Right lobe of liver (tissue), 6 donors: ENCODE measurements at regions not wholly inside any gene's neighbourhood (a gene's known extent, or its start where the extent isn't known, plus 50 kb on each side); places are given as distances from the start of the nearest gene placed in this dataset.
"Not testable (repeated sequence)": the region's sequence is repeated elsewhere in the genome, so short reads cannot be mapped to it uniquely, and the experiment has no call there.

Source experiments
- ATAC-seq, 4 donors: fragments of 200-7000 bp; cut with Tn5 transposase; one replicate each; pipeline ENCODE4 v1.9.1; 2020; ENCODE audit warnings: mild to moderate bottlenecking in 4 of 4, moderate library complexity in 4 of 4
- DNase-seq, 3 donors: peaks; one replicate each; pipeline ENCODE4 v3.0.0-alpha.2; 2020
- H3K27ac ChIP-seq, 3 donors: fragments of 200-600 bp; one replicate each; pipeline ENCODE4 v1.8.0; 2022
- H3K27me3 ChIP-seq, 2 donors: fragments of 200-600 bp; one replicate each; pipeline ENCODE4 v1.8.0; 2022
- H3K36me3 ChIP-seq, 4 donors: fragments of 200-600 bp; sonication (generic) in 1 of 4; one replicate each; pipeline versions ENCODE4 v1.5.1 to v1.8.0; 2017 to 2022; ENCODE audit warnings: control low read depth in 1 of 4
- H3K4me1 ChIP-seq, 4 donors: fragments of 200-600 bp; sonication (generic) in 1 of 4; one replicate each; pipeline versions ENCODE4 v1.5.1 to v1.8.0; 2017 to 2022; ENCODE audit warnings: control low read depth in 1 of 4
- H3K4me3 ChIP-seq, 3 donors: fragments of 200-600 bp; one replicate each; pipeline ENCODE4 v1.8.0; 2022
- H3K9me3 ChIP-seq, 4 donors: fragments of 200-600 bp; sonication (generic) in 1 of 4; one replicate each; pipeline versions ENCODE4 v1.5.1 to v1.8.0; 2017 to 2022; ENCODE audit warnings: control low read depth in 1 of 4
- CTCF ChIP-seq, 4 donors: fragments of 200-600 bp in 3 of 4; fragments of 450-650 bp in 1 of 4; IDR thresholded peaks; one replicate each; pipeline versions ENCODE4 v1.5.1 to v1.8.0; 2016 to 2022; ENCODE audit warnings: antibody characterized with exemption in 4 of 4, mild to moderate bottlenecking in 2 of 4
- POLR2A ChIP-seq: fragments of 450-650 bp; IDR thresholded peaks from one replicate; pipeline ENCODE4 v1.6.1; 2017; ENCODE audit warnings: antibody characterized with exemption, mild to moderate bottlenecking
- WGBS: methylation state at CpG from one replicate; pipeline ENCODE4 v1.1.6; 2018; ENCODE audit warnings: low coverage, low lambda C conversion rate; ENCODE audit not compliant: insufficient coverage; ENCODE audit errors: missing lambda C conversion rate; 5-methylcytosine and 5-hydroxymethylcytosine counted together
- intact Hi-C, 2 donors: fragments of 100-400 bp; cut with DNase I; formaldehyde crosslinking; loops; one replicate each; pipeline versions ENCODE4 v1.11.2 to v1.14.1; 2022
- donor health status: DM: no; HTN: yes; CAD: no.
- donor health status: DM: no; HTN: no; CAD: no.
- donor health status: DM: no; HTN: no; CAD: no.
- donor health status: DM: no; HTN: yes; CAD: no.
- donor health status: DM: no; HTN: yes; CAD: no.

- TF ChIP-seq CTCF (IDR thresholded peaks at IDR 0.05) = no peak
- no peak for TF ChIP-seq POLR2A
- Histone ChIP-seq H3K4me3 (no peak overlapping the region), H3K4me1 (no peaks in the 10 kb centered on the region), H3K9me3 (no peaks in the 10 kb centered on the region), H3K36me3 (no peaks in the 10 kb centered on the region), H3K27ac (no peak overlapping the region), H3K27me3 (no peaks in the 10 kb centered on the region)
- ATAC-seq (no peak), DNase-seq (no peak)
- 66% methylated on average over 4 of the region's 6 CpGs for WGBS
- intact Hi-C loops = no loop called here
Measured at GRCh38 chr2:144745424-144745823, 225.5 kb upstream of the ZEB2 start.

- TF ChIP-seq POLR2A (no peak), CTCF (IDR thresholded peaks at IDR 0.05) (no peak)
- H3K9me3 ChIP-seq = no peaks in the 10 kb centered on the region
- no peak overlapping the region for H3K27ac ChIP-seq
- no peak for ATAC-seq
- DNase-seq = no peak
- no peaks in the 10 kb centered on the region for H3K36me3 ChIP-seq
- no peak overlapping the region for H3K4me3 ChIP-seq
- no peaks in the 10 kb centered on the region for H3K27me3 ChIP-seq
- no peaks in the 10 kb centered on the region for H3K4me1 ChIP-seq
- intact Hi-C loops = no loop called here
Measured at GRCh38 chr2:144738749-144739148, 218.8 kb upstream of the ZEB2 start.

GRCh38 chr2:144730711-144731110, 210.8 kb upstream of the ZEB2 start:
- WGBS = 17% methylated on average over 2 of the region's 2 CpGs
- DNase-seq (no peak), ATAC-seq (no peak)
- H3K4me1 ChIP-seq = no peaks in the 10 kb centered on the region
- intact Hi-C loops = no loop called here
- H3K27ac ChIP-seq = no peak overlapping the region
- no peaks in the 10 kb centered on the region for H3K9me3 ChIP-seq
- TF ChIP-seq CTCF (IDR thresholded peaks at IDR 0.05) = no peak
- no peak for TF ChIP-seq POLR2A
- H3K36me3 ChIP-seq = no peaks in the 10 kb centered on the region
- no peaks in the 10 kb centered on the region for H3K27me3 ChIP-seq
- no peak overlapping the region for H3K4me3 ChIP-seq

GRCh38 chr2:144724460-144724859, 204.5 kb upstream of the ZEB2 start:
- H3K9me3 ChIP-seq, DNase-seq, ATAC-seq, H3K27me3 ChIP-seq, intact Hi-C loops, H3K36me3 ChIP-seq, H3K4me1 ChIP-seq, H3K4me3 ChIP-seq, H3K27ac ChIP-seq: not testable (repeated sequence)
- WGBS = 33% methylated on average over 2 of the region's 2 CpGs

- intact Hi-C loops = no loop called here
- Histone ChIP-seq H3K9me3 (no peaks in the 10 kb centered on the region), H3K27me3 (no peaks in the 10 kb centered on the region), H3K36me3 (no peaks in the 10 kb centered on the region), H3K4me3 (no peak overlapping the region), H3K4me1 (no peaks in the 10 kb centered on the region), H3K27ac (no peak overlapping the region)
- TF ChIP-seq POLR2A = no peak
- TF ChIP-seq CTCF (IDR thresholded peaks at IDR 0.05) = no peak
- ATAC-seq (no peak), DNase-seq (no peak)
Measured at GRCh38 chr2:144718376-144718775, 198.5 kb upstream of the ZEB2 start.
